ENCODE measurements at regions not wholly inside any gene's neighbourhood (a gene's known extent, or its start where the extent isn't known, plus 50 kb on each side); places are given as distances from the start of the nearest gene placed in this dataset.

GRCh38 chr6:14595751-14596150 lies 478.2 kb downstream of the CD83 start:
- Histone ChIP-seq H3K27ac (no peak overlapping the region), H3K9me2 (ENCODE audit: insufficient read depth) (no peaks in the 10 kb centered on the region), H3K9me3 (ENCODE audit: insufficient read depth, low read depth) (peaks cover 3% of the 10 kb centered on the region; the same call in 1 of the 2 replicates), H3F3A (ENCODE audit: insufficient read depth, low read depth) (no peaks in the 10 kb centered on the region), H2AFZ (no peak overlapping the region), H3K4me1 (replicated peaks; ENCODE audit: insufficient read depth) (no peaks in the 10 kb centered on the region), H3K4me3 (no peak overlapping the region), H3K4me2 (no peak overlapping the region), H3K27me3 (ENCODE audit: insufficient read depth, low read depth) (no peaks in the 10 kb centered on the region), H3K79me2 (ENCODE audit: low read depth) (no peaks in the 10 kb centered on the region), H4K20me1 (ENCODE audit: insufficient read depth) (no peaks in the 10 kb centered on the region), H3K36me3 (ENCODE audit: low read depth) (no peaks in the 10 kb centered on the region)
- intact Hi-C loops (cut with micrococcal nuclease; ENCODE audit: unreplicated experiment), result no loop called here
- POLR2A ChIA-PET (ENCODE audit: unreplicated experiment), result no interaction called here
- TF ChIP-seq EZH2 (IDR thresholded peaks at IDR 0.05; ENCODE audit: low read depth) (no peak), CTCF (conservative IDR thresholded peaks at IDR 0.05) (no peak)
- CTCF ChIA-PET, result no interaction called here
- no peak for DNase-seq
- no TSS peak for BruUV-seq (replicated peaks)

GRCh38 chr6:14596410-14596809 lies 478.8 kb downstream of the CD83 start:
- no peak overlapping the region for H2AFZ ChIP-seq
- H3F3A ChIP-seq (ENCODE audit: insufficient read depth, low read depth), result no peaks in the 10 kb centered on the region
- ChIA-PET POLR2A (ENCODE audit: unreplicated experiment) (no interaction called here), CTCF (interaction anchor here (0.6 kb wide), 1 partner anchor 1609 kb away, joined by 3 read pairs; no protein-coding TSS in a partner anchor)
- no peak overlapping the region for H3K4me2 ChIP-seq
- H3K79me2 ChIP-seq (ENCODE audit: low read depth), result no peaks in the 10 kb centered on the region
- H3K27ac ChIP-seq, result no peak overlapping the region
- intact Hi-C loops (cut with micrococcal nuclease; ENCODE audit: unreplicated experiment), result no loop called here
- BruUV-seq (replicated peaks), result no TSS peak
- H3K4me3 ChIP-seq, result no peak overlapping the region
- no peak for TF ChIP-seq CTCF (conservative IDR thresholded peaks at IDR 0.05)
- TF ChIP-seq EZH2 (IDR thresholded peaks at IDR 0.05; ENCODE audit: low read depth), result no peak
- H3K9me2 ChIP-seq (ENCODE audit: insufficient read depth), result no peaks in the 10 kb centered on the region
- no peaks in the 10 kb centered on the region for H3K27me3 ChIP-seq (ENCODE audit: insufficient read depth, low read depth)
- H3K4me1 ChIP-seq (replicated peaks; ENCODE audit: insufficient read depth), result no peaks in the 10 kb centered on the region
- peak in 1 of 2 experiments; percentile 43 for DNase-seq
- no peaks in the 10 kb centered on the region for H3K36me3 ChIP-seq (ENCODE audit: low read depth)
- peaks cover 3% of the 10 kb centered on the region; the same call in 1 of the 2 replicates for H3K9me3 ChIP-seq (ENCODE audit: insufficient read depth, low read depth)
- H4K20me1 ChIP-seq (ENCODE audit: insufficient read depth), result no peaks in the 10 kb centered on the region

GRCh38 chr6:14597090-14597489 lies 479.5 kb downstream of the CD83 start:
- H3F3A ChIP-seq (ENCODE audit: insufficient read depth, low read depth), result no peaks in the 10 kb centered on the region
- no peaks in the 10 kb centered on the region for H3K27me3 ChIP-seq (ENCODE audit: insufficient read depth, low read depth)
- no peaks in the 10 kb centered on the region for H3K79me2 ChIP-seq (ENCODE audit: low read depth)
- H3K9me2 ChIP-seq (ENCODE audit: insufficient read depth), result no peaks in the 10 kb centered on the region
- BruUV-seq (replicated peaks), result no TSS peak
- H3K4me2 ChIP-seq, result no peak overlapping the region
- intact Hi-C loops (cut with micrococcal nuclease; ENCODE audit: unreplicated experiment), result no loop called here
- H3K4me3 ChIP-seq, result no peak overlapping the region
- H3K36me3 ChIP-seq (ENCODE audit: low read depth), result no peaks in the 10 kb centered on the region
- no peak for DNase-seq
- TF ChIP-seq EZH2 (IDR thresholded peaks at IDR 0.05; ENCODE audit: low read depth) (no peak), CTCF (conservative IDR thresholded peaks at IDR 0.05) (no peak)
- POLR2A ChIA-PET (ENCODE audit: unreplicated experiment), result no interaction called here
- no peaks in the 10 kb centered on the region for H4K20me1 ChIP-seq (ENCODE audit: insufficient read depth)
- H2AFZ ChIP-seq, result no peak overlapping the region
- no peak overlapping the region for H3K27ac ChIP-seq
- CTCF ChIA-PET, result interaction anchor here (0.6 kb wide), 1 partner anchor 1608 kb away, joined by 3 read pairs; no protein-coding TSS in a partner anchor
- peaks cover 3% of the 10 kb centered on the region; the same call in 1 of the 2 replicates for H3K9me3 ChIP-seq (ENCODE audit: insufficient read depth, low read depth)
- no peaks in the 10 kb centered on the region for H3K4me1 ChIP-seq (replicated peaks; ENCODE audit: insufficient read depth)
